DMS153 treated with DMSO at 0.1 percent for 48 hours (cell line): ENCODE measurements at regions not wholly inside any gene's neighbourhood (a gene's known extent, or its start where the extent isn't known, plus 50 kb on each side); places are given as distances from the start of the nearest gene placed in this dataset.

Source experiments
- DNase-seq: peaks from one replicate; lab custom pipeline; 2025; ENCODE audit not compliant: unreplicated experiment; lab: John Stamatoyannopoulos, UW

- no peak for DNase-seq
These were observed 541.1 kb downstream of the EFNB2 start for GRCh38 chr13:105994340-105994739.

GRCh38 chr13:105991622-105992277 is 543.7 kb downstream of the EFNB2 start:
- DNase-seq, result peak; percentile 18

DNA sequence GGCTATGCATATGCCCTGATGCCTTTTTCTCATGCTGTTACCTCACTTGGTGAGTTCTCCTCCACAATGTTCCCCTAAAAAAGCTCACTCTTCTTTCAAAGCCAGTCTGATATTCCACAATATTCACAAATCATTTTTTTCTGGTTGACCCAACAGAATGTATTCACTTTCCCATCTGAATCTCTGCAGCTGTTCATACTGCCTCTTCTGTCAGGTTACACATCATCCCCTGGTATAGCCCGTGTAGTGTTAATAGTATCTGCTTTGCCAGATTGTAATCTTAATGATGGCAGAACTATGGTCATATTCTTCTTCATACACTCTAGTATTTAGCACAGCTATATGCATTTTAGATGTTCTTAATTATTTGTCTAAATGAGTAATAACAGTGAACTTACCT is 544.3 kb downstream of the EFNB2 start:
- no peak for DNase-seq

DNA sequence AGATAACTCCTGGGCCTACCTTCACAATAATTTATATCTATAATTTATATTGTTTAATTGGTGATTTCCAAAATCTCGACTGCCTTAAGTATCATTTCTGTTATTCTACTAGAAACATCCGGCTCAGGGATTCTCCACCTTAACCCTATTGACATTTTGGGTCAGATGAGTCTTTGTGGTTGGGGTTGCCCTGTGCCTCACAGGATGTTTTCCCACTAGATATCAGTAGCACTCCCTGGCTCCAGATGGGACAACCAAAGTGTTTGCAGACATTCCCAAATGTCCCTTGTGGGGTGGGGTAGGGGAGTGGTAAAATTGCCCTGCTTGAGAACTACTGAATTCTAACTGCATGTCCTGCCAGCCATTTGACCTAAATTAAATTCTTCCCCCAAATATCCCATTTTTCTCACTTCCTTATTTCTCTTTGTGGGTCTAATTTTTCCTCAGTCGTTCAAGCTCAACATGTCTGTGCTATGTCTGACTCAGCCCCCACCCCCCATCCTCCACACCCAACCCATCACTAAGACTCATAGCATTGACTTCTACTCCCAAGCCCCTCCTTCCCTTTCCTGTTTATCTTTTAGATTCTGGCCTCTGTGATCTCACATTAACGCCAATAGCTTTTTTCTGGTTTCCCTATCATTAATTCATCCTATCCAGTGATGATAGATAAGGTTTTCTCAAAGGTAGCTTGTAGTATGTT is 545.1 kb downstream of the EFNB2 start:
- no peak for DNase-seq

- DNase-seq, result no peak
These were observed 550.8 kb downstream of the EFNB2 start for GRCh38 chr13:105984646-105985045.

DNA sequence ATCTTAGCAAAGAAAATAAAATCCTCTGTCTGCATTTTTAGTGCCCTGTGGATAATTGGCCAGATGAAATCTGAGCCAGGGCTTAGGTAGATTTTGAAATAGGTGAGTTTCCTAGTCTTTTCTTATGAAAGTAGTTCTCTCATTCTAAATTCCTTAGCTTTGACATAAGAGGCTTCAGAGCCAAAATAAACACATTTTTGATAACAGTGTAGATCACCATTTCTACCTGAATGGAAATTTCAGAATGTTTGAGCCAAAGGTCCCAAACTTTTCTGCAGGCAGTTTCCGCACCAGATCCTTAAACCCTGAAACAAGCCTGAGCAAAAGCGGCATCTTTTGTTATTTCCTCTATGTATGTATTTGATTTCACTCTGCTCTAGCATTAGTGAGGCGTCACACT is 551.2 kb downstream of the EFNB2 start:
- no peak for DNase-seq

- no peak for DNase-seq
These were observed 553.1 kb downstream of the EFNB2 start for GRCh38 chr13:105982219-105982930.

DNA sequence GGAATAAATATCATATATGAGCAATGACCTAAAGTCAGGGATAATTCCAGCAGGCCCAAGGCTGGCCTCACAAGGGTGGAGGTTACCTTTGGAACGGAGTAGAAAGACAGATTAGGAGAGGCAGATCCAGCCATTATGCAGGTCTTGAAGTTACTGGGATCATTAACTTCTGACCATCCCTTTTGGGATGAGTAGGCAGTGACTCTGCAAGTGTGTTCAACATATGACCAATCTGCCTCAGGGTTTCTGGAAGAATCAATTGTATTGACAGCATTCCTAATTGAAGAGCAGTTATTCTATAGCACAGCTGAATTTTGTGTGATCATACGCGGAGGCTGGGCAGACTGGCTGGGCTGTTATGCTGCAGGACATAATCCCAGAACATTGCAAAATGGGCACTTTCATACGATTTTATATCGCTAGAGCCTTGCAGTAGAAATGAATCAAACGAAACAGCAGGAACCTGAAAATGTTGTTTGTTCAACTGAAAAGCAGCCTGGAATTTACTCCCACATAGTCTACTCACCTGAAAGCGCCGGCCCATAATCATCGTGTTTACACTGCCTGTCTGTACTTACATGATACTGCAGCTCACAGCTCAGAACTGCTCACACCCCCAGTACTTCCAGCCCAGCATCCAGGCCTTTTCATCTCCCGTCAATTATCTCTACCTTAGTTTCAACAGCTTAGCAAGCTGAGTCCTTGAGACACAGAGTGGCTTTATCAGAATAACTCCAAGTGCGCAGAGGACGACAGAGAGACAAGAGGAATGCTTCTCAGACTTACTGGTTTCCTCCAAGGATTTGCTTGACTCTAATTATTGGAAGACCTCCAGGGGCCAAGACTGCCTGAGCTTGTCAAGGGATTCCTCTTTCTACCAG is 556.1 kb downstream of the EFNB2 start:
- peak; percentile 71 for DNase-seq

- DNase-seq, result no peak
These were observed 561.1 kb downstream of the EFNB2 start for GRCh38 chr13:105974380-105974779.

- no peak for DNase-seq
These were observed 562.5 kb downstream of the EFNB2 start for GRCh38 chr13:105972811-105973590.

DNA sequence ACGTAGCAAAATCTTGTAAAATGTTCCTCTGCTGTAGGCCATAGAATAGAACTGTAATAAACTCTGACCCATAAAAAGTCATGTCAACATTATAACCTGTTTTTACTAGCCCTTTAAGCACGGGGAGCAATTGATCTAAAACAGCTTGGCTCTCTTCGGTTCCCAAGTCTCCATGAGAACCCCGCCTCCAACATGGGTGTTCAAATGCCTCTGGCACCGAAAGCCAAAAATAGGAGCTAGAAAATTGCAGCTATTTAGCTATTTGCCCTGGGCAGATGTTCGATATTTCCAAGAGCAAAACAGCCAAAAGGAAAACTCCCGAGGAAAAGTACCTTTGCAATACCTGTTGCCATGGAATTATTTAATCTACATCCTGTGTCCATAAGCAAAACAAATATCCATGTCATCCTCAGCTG is 563.1 kb downstream of the EFNB2 start:
- peak; percentile 41 for DNase-seq

DNA sequence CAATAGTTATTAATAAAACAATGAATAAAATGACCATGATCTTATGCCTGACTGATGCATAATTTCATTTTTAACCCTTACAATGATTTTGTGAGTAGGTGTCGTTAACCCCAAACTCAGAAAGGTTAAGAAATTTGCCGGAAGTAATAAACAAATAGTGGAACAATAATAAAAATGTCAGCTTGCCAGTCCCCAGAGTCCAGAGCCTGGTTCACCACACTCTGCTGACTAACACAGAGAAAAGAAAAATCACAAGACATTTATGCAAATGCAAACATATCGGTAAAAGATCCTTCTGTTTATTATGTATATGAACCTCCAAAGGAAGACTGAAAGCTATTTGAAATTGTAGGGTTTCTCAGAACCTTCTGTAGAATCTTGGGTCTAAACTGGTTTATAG is 563.7 kb downstream of the EFNB2 start:
- DNase-seq, result no peak

DNA sequence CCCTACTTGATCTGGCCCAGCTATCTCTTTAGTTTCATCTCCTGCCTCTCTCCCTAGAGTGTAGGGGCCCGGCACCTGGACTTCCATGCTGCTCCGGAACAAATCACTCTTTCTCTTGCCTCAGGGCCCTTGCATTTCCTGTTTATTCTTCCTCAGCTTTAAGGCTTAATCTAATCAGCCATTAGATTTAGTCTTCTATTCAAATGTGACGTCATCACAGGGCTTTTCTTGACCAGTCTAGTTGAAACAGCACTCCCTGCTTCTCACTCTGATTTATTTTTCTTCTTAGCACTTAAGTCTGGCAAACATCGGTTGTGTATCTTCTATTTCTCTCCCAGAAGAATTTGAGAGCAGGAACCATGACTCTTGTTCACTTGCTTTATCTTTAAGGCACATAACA is 564.1 kb downstream of the EFNB2 start:
- peak; percentile 7 for DNase-seq

- no peak for DNase-seq
These were observed 565.7 kb downstream of the EFNB2 start for GRCh38 chr13:105969761-105970160.

DNA sequence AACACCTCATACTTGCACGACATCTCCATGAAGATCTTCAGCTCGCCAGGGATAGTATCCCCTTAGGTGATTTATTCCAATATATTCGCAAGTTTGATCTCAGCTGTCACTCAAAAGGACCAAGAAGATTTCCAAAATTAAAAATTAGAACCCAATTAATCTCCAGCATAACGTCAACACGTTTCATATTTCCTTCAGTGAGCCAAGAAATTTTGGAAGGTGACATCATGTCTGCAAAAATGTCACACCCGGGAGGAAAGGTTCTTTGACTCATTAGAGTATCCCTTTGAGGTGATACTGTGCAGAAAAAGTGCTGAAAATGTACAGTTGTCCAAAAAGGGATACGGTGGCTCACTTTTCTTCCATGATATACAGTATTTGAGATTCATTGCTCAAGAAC is 569.6 kb downstream of the EFNB2 start:
- no peak for DNase-seq

GRCh38 chr13:105962080-105962479 is 573.4 kb downstream of the EFNB2 start:
- DNase-seq, result no peak

DNA sequence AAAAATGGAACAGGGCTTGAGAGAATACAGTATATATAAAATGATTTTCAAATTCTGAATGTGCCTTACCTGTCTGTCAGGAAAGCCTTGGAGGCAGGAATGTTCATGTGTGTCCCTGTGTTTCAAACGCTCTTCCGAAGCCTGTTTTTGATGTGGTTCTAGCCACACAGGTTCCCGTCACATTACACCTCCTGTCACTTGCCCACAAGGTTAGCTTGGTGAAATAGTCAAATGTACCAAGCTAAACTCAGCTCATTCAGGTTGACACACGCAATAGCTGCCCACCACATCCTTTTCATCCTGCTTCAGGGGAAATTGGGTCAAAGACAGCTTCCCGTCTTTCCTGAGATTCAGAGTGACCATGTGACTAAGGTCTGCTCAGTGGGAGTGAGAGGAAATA is 574.0 kb downstream of the EFNB2 start:
- no peak for DNase-seq

- DNase-seq, result no peak
These were observed 575.1 kb downstream of the EFNB2 start for GRCh38 chr13:105960326-105960725.

GRCh38 chr13:105959876-105960275 is 575.6 kb downstream of the EFNB2 start:
- DNase-seq, result no peak

- DNase-seq, result no peak
These were observed 577.6 kb downstream of the EFNB2 start for GRCh38 chr13:105957769-105958438.
